Activated gamma-delta T cell (primary cell): ENCODE measurements at regions not wholly inside any gene's neighbourhood (a gene's known extent, or its start where the extent isn't known, plus 50 kb on each side); places are given as distances from the start of the nearest gene placed in this dataset.

Source experiments
- DNase-seq: peaks from one replicate; lab custom pipeline; 2025; lab: John Stamatoyannopoulos, UW

DNA sequence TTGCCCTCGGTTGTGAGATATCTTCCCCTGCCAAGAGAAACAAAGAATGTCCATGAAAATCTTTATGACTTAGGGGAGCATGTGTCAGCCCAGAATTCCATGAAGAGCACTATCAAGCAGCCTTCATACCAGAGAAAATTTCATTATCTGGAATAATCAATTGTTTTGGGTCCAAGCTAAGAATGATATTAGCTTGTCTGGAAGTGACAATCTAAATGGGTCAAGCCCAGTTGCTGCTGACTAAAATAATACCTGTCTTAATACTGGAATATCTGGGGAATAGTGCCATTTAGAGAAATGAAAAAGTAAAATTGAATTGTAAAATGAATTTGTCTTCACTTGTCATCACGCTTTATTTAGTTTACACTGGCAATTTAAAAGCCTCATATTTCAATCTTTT lies 407.4 kb downstream of the PLA2G4A start:
- no peak for DNase-seq

- DNase-seq: no peak
Observed at GRCh38 chr1:187236676-187237075, 407.9 kb downstream of the PLA2G4A start.

- no peak for DNase-seq
Observed at GRCh38 chr1:187237542-187237941, 408.8 kb downstream of the PLA2G4A start.

GRCh38 chr1:187241971-187242370 lies 413.2 kb downstream of the PLA2G4A start:
- no peak for DNase-seq

DNA sequence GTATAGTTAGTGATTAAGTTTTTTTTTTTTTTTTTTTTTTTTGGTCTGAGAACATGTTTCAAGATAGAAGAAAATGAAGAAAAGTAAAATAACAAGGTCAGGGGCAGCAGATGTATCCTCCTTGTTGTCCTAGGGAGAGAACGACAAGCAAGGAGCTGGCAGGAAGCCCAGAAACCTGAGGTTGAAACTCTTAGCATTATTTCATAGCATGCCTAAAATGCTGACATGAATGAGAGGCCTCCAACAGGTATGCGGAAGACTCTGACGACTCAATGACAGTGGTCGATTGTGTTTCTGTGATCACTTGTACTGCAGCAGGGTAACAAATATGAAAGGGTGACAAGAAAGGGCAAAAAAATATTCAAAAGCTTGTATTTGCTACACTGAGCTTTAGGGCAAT lies 415.9 kb downstream of the PLA2G4A start:
- no peak for DNase-seq

- no peak for DNase-seq
Observed at GRCh38 chr1:187245201-187245600, 416.5 kb downstream of the PLA2G4A start.

- no peak for DNase-seq
Observed at GRCh38 chr1:187249196-187249595, 420.4 kb downstream of the PLA2G4A start.

- no peak for DNase-seq
Observed at GRCh38 chr1:187252923-187253322, 424.2 kb downstream of the PLA2G4A start.

DNA sequence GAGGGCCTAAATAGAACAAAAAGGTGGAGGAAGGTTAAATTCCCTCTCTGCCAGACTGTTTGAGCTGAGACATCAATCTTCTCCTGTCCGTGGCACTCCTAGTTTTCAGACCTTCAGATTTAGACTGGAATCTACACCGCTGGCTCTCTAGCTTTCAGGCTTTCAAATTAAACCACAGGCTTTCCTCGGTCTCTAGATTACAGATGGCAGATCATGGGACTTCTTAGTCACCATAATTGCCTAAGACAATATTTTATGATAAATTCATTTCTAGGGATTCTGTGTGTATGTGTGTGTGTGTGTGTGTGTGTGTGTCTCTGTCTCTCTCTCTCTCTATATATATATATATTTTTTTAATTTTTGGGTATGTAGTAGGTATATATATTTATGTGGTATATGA lies 428.7 kb downstream of the PLA2G4A start:
- no peak for DNase-seq

- no peak for DNase-seq
Observed at GRCh38 chr1:187261637-187262036, 432.9 kb downstream of the PLA2G4A start.

- DNase-seq: no peak
Observed at GRCh38 chr1:187262731-187263130, 434.0 kb downstream of the PLA2G4A start.

GRCh38 chr1:187264995-187265602 lies 436.4 kb downstream of the PLA2G4A start:
- DNase-seq: no peak

DNA sequence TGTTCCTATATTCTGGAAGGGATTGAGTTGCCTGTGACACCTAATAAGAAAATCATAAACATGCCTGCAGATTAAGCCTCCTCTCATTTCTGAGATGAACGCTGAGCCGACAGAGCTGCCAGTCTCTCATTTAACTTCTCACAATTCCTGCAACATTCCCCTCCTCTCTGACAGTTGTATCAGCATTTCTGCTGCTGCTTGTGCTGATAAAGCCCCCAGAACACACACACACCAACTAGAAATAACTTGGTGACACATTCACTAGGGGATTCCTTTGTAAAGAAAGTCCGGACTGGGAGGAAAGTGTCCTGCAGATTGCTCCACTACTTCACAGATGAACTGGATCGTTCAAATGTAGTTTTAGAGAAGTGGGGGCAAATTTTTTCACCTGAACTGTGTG lies 437.3 kb downstream of the PLA2G4A start:
- no peak for DNase-seq

GRCh38 chr1:187267827-187268226 lies 439.1 kb downstream of the PLA2G4A start:
- DNase-seq: no peak

- no peak for DNase-seq
Observed at GRCh38 chr1:187270256-187270655, 441.5 kb downstream of the PLA2G4A start.

DNA sequence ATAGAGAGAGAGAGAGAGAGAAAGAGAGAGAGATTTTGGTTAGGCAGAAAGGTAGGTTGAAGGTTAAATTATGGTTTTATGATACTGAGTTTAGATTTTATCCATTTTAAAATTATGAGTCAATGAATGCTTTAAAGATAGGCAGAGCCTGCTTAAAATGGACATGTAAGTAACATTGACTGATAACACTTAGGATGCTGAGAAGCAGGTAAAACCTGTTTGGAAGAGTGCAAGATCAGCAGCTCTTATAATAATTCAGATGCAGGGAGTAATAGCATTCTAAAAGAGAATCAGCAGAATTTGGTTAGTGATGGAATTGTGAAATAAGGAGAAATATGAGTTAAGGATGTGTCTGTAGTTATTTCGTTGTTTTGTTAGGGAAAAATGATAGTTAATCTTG lies 446.6 kb downstream of the PLA2G4A start:
- no peak for DNase-seq

- DNase-seq: no peak
Observed at GRCh38 chr1:187275985-187276575, 447.3 kb downstream of the PLA2G4A start.

- DNase-seq: no peak
Observed at GRCh38 chr1:187276677-187277076, 447.9 kb downstream of the PLA2G4A start.

- DNase-seq: no peak
Observed at GRCh38 chr1:187280031-187280430, 451.3 kb downstream of the PLA2G4A start.

DNA sequence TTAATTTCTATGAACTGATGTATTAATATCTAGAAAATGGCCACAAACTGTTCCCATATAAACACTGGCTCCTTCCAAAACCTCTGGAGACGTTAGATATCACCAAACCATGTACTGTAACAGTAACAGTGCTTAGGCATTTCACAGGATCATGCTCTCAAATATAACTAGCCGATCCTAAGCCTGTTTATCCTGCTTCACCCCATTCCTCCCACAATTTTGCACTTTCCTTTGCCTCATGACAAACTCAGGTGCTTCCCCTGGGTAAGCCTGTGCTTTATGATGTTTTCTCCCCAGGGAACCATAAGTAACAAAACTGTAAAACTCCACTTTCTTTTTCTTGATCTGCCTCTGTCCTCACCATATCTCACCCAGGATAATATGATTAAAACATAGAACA lies 452.3 kb downstream of the PLA2G4A start:
- no peak for DNase-seq

DNA sequence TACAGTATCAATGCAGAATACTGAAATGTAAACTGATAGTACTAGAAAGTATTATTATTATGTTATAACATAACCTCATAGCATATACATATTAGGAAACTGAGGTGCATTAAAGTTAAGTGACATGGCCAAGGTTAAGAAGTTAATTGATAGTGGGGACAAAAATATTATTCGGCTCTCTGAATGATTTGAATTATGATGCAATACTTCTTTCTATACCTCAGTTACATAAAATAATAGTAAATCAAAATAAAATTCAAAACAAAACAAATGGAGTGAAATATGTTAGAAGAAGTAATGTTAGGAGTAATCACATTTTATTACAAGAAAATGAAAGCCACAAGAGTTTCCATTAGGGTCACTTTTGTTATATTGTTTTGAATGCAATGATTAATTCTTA lies 455.2 kb downstream of the PLA2G4A start:
- no peak for DNase-seq

- no peak for DNase-seq
Observed at GRCh38 chr1:187294421-187295201, 465.9 kb downstream of the PLA2G4A start.

DNA sequence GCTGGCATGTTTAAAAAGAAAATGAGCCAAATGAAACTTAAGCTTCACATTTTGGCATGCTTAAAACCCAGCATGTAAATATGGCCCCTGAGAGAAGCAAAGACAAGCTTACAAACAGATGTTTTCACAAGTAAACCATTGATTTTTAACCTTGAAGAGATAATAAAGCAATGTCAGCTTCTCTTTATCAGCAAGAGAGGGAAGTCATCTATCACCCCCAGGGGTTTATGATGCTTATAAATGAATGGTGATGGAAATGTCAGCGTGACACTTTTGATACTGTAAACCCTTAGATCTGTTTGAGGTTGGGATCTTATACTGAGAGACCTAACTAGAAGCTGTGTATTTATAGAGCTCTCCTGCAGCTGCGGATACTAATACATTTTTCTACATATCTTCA lies 471.3 kb downstream of the PLA2G4A start:
- no peak for DNase-seq
